T-helper 2 cell treated with Interferon-gamma antibody and Interleukin-4, amounts not matched to agents 100 ng/mL and 5 ng/mL, for 36 hours (primary cell): ENCODE measurements at regions not wholly inside any gene's neighbourhood (a gene's known extent, or its start where the extent isn't known, plus 50 kb on each side); places are given as distances from the start of the nearest gene placed in this dataset.

ENCODE experiments used
- intact Hi-C: fragments of 100-400 bp; cut with micrococcal nuclease; formaldehyde crosslinking; loops from one replicate; pipeline ENCODE4 v1.15.1; 2023

DNA sequence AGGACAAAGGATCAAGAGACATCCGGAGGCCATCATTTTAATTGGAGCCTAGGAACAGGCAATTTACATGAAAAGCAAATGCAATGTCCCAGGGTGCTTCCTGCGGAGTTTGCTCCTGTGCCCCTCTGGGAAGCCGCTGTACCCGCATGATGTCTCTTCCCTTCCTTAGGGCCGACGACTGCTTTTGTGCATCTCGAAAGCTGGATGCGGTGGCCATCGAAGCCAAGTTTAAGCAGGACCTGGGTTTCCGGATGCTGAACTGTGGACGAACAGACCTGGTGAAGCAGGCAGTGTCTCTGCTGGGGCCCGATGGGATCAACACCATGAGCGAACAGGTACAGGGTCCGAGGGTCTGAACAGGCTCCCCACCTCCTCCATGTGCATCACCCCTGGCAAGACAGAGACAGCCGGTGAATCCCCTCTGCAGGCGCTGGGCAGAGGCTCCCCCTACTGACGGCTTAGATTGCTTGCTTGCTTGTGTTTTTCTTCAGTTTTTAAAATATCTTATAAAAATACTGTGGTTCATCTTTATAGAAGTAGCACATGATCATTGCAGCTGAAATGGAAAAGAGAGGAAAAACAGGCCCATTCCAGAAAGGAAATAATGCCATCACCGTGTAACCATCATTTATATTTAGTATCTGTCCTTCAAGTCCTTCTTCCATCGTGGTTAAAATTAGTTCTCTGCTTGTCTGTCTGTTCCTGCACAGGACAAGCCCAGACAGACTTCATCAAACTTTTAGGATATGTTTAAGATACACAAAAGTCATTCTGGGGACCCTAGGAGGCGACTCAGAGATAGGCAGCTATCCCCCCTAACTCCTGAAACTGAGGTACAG is 75.4 kb upstream of the PWP1 start:
- intact Hi-C loops = no loop called here

DNA sequence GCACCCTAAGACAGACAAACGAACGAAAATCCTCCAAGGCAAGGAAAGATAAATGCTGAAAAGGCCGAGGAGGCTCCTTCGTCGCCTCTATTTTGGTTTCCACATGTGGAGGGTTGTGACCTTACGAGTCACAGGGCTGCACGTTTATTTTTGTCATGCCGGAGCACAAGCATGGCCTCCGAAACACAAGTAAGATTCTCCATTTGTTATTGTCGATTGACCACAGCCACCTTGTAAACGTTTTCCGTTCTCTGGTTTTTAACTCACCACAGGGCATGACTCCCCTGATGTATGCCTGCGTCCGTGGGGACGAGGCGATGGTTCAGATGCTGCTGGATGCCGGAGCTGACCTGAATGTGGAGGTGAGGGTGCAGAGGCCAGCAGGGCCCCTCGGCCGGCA is 73.1 kb upstream of the PWP1 start:
- intact Hi-C loops = no loop called here

DNA sequence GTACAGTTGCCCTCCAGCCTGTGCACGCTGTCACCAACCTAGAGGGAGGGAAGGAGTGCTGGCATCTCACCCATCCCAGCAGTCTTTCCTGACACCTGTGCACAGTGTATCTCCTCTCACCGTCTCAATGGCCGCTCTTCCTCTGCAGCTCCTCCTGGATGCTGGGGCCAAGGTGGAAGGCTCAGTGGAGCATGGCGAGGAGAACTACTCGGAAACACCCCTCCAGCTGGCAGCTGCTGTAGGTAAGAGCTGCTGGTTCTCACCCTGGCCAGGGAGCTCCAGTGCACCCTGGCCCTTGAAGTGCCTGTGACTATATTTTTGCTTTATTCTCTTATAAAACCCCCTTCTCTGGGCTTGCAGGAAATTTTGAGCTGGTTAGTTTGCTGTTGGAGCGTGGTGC is 68.7 kb upstream of the PWP1 start:
- intact Hi-C loops = no loop called here

DNA sequence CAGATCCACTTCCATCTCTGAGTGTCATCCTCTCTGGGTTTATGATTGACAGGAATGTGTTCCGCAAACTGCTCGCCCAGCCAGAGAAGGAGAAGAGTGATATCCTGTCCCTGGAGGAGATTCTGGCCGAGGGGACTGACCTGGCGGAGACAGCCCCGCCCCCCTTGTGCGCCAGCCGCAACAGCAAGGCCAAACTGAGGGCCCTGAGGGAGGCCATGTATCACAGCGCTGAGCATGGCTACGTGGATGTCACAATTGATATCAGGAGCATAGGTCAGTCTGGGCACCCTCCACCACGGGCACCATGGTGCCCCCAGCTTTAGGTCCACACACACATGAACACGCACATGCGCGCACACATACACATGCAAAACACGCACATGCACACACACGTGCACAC is 67.5 kb upstream of the PWP1 start:
- intact Hi-C loops = no loop called here

DNA sequence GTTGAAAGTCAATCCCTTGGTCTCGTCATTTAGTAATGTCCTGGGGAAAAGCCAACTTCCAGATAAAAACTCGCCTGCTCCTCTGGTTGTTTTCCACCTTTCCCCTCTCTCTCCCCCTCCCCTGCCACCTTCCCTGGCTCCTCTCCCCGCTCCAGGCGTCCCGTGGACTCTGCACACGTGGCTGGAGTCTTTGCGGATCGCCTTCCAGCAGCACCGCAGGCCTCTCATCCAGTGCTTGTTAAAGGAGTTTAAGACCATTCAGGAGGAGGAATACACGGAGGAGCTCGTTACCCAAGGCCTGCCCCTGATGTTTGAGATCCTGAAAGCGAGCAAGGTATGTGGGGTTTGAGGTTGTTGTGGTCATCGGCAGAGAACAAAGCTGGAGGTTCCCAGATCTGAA is 65.8 kb upstream of the PWP1 start:
- intact Hi-C loops = no loop called here

DNA sequence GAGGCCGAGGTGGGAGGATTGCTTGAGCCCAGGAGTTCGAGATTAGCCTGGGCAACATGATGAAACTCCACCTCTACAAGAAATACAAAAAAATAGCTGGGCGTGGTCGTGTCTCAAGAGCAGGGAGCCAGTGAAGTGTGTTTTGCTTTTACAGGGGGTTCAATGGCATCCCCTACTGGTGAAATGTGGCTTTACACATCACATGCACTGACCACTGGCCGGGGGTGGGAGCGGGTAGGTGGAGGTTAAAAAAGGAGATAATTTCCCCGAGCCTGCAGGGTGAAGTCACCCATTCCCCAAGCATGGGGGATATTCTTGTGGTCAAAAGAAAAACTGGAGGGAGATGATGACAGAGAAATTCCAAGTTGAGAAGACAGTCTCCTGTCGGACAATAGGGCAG is 63.6 kb upstream of the PWP1 start:
- intact Hi-C loops = no loop called here

DNA sequence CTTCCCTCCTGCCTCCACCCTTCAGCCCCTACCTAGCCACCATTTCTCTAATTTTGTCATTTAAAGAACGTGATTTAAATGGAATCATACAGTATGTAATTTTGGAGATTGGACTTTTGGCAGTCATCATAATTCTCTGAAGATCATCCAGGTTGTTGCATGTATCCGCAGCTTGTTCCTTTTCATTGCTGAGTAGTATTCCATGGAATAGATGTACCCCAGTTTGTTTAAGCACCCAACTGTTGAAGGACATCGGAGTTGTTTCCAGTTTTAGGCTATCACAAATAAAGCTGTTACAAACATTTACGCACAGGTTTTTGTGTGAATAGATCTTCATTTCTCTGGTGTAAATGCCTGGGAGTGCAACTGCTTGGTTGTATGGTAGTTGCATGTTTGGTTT is 61.1 kb upstream of the PWP1 start:
- intact Hi-C loops = no loop called here

DNA sequence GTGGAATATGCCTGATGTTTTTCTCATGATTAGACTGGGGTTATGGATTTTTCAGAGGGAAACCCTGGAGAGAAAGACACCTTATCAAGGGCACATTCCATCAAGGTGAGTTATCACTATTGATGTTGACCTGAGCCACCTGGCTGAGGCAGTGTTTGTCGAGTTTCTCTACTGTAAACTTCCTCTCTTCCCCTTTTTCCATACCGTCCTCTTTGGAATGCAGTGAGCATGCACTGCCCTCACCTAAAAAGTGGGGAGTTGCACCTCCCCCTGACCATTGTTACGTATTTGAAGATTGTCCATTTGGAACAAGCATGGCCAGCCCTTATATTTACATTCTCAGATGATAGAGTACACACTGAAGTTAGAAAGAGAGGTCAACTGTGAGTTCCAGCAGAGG is 53.9 kb upstream of the PWP1 start:
- intact Hi-C loops = no loop called here

DNA sequence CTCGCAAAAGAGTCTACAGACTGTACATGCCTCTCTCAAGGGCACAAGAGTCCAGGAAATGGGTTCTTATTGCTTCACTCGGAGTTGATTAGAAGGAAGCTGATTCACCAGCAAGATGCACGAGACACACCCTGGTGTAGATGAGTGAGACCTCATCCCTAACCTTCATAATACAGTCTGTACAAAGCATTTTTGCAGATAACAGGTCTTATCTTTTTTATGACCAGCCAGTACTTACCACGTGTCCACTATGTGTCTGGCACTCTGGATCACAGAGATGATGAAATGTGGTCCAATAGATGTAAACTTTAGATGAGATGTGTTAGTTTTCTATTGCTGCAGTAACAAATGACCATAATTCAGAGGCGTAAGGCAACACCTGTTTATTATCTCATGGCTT is 53.4 kb upstream of the PWP1 start:
- intact Hi-C loops = no loop called here

DNA sequence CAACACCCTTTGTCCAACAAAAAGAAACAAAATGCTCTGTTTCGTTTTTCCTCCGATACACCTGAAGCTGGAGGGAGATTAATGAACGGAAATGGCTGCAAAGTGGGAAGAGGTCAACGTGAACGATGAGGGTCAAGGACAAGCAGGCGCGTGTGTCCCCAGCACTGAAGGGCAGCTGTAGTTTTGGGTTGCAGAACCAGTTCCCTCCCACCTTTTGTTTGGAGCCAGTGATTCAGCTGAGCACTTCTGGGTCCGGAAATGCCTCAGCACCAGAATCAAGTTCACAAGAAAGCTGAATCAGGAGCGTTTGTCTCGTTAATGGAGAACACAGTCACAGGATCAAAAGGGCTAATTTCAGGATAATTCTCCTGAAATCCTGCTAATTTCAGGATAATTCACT is 51.1 kb upstream of the PWP1 start:
- intact Hi-C loops = no loop called here

DNA sequence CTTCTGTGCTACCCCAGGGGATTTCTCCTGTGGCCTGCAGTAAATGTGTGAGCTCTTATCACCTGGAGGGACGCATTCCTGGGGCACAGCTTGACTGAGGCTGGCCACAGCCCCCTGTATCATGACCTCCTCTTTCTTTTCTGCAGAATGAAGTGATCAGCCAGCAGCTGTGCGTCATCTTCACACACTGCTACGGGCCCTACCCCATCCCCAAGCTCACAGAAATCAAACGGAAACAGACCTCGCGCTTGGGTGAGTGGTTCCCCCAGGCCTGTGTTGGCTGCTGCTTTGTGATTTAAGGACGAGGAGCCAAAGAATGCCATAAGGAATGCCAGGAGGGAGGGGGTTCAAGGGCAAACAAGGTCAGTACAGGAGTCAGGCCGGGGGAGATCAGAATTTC is 50.5 kb upstream of the PWP1 start:
- intact Hi-C loops = no loop called here
